Activated CD8-positive, alpha-beta memory T cell treated with anti-CD3 and anti-CD28 coated beads, Interleukin-2, amount 10 ng/mL, durations not matched to agents 7 days and 5 days (primary cell): ENCODE measurements at regions not wholly inside any gene's neighbourhood (a gene's known extent, or its start where the extent isn't known, plus 50 kb on each side); places are given as distances from the start of the nearest gene placed in this dataset.
A peak's percentile ranks its signal among the peaks of the same experiment; 100 is the strongest.

ENCODE experiments used
- ATAC-seq: fragments of 150-1000 bp; cut with Tn5 transposase; one replicate; pipeline ENCODE4 v1.10.0; 2021; ENCODE audit warnings: moderate library complexity
- CTCF ChIA-PET: fragments of 350-600 bp; sonication (Branson Sonifier 250); formaldehyde crosslinking; loops from one replicate; lab custom pipeline; 2021; ENCODE audit warnings: antibody characterized with exemption; lab: Charles Lee
- DNase-seq: peaks from one replicate; pipeline ENCODE4 v3.0.0-alpha.2; 2020
- H3K27ac Mint-ChIP-seq: one replicate; pipeline ENCODE4 v1.8.0; 2021; ENCODE audit warnings: mild to moderate bottlenecking, mixed read lengths
- H3K27me3 Mint-ChIP-seq: one replicate; pipeline ENCODE4 v1.8.0; 2021; ENCODE audit warnings: mixed read lengths
- H3K36me3 Mint-ChIP-seq: one replicate; pipeline ENCODE4 v1.8.0; 2021; ENCODE audit warnings: mild to moderate bottlenecking, mixed read lengths
- H3K4me1 Mint-ChIP-seq: one replicate; pipeline ENCODE4 v1.8.0; 2021; ENCODE audit warnings: mixed read lengths
- H3K4me3 Mint-ChIP-seq: one replicate; pipeline ENCODE4 v1.8.0; 2021; ENCODE audit warnings: mild to moderate bottlenecking, moderate library complexity, mixed read lengths
- H3K9me3 Mint-ChIP-seq: one replicate; pipeline ENCODE4 v1.8.0; 2022; ENCODE audit warnings: low read depth, mixed read lengths

DNA sequence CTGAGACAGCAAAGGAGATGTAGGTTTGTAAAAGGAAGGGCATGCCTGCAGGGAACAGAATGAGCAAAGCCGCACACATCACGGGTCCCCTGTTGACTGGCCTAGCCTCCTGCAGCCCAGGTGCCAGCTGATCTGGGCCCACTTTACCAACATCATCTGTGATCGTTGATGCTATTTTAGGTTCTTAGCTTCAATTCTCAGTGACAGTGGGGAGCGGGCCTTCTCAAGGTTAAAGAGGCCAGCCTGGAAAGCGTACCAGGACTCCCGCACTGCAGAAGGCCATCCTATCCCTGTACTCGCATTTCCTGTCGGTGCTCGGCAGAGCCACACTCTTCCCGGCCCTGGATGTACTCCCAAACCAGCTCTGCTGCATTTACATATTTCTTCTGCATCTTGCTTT lies 213.5 kb upstream of the IRX1 start:
- ATAC-seq (no peak), DNase-seq (peak; percentile 19)
- Mint-ChIP-seq H3K27ac (no peak overlapping the region), H3K4me1 (no peaks in the 10 kb centered on the region), H3K36me3 (no peaks in the 10 kb centered on the region), H3K4me3 (no peak overlapping the region), H3K9me3 (peaks cover 13% of the 10 kb centered on the region), H3K27me3 (no peaks in the 10 kb centered on the region)
- CTCF ChIA-PET = no interaction called here

DNA sequence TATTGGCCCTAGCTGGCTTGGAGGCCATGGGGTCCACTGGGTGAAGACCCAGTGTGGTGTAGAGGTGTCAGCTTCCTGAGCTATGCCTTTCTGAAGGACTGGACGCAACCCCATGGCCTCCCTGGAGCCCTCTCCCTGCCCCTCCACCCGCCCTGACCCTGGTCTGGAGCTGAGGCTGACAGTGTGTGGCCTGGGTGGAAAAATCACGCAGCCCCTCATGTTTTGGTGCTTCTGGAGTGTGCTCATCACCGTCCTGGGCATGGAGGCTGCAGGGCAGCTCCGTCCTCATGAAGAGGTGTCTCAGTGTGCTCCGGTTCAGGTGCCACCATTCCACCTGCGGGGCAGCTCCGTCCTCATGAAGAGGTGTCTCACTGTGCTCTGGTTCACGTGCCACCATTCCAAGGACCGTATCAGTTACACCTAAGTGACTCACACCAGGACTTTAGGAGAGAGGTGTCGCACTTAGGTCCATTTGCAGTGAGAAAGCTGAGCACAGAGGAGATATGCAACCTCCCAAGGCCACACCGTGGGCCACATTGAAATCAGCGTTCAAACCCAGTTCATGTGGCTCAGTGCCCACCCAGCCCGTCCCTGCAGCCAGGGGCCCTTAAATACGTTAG lies 214.3 kb upstream of the IRX1 start:
- Mint-ChIP-seq H3K27ac (no peak overlapping the region), H3K4me1 (no peaks in the 10 kb centered on the region), H3K27me3 (no peaks in the 10 kb centered on the region), H3K9me3 (peaks cover 14% of the 10 kb centered on the region), H3K36me3 (no peaks in the 10 kb centered on the region), H3K4me3 (no peak overlapping the region)
- CTCF ChIA-PET = no interaction called here
- ATAC-seq (no peak), DNase-seq (peak; percentile 8)

DNA sequence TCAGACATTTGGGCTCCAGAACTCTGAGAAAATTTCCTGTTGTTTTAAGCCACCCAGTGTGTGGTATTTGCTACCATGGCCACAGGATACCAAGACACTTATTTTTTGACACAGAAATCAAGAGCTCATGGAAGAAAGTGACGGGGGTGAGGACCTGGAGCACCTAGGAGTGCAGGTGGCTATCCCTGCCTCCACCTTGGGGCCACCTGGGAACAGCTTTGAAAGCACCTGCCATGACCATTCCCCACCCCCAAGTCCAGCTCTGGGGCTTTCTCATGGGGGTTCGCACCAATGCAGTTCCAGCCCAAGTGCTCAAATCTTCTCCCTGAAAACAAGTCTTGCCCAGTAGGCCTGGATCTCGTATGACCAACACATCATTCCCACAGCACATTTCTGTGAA lies 214.9 kb upstream of the IRX1 start:
- Mint-ChIP-seq H3K9me3 (peaks cover 16% of the 10 kb centered on the region), H3K4me1 (no peaks in the 10 kb centered on the region), H3K36me3 (no peaks in the 10 kb centered on the region), H3K4me3 (no peak overlapping the region), H3K27me3 (no peaks in the 10 kb centered on the region), H3K27ac (no peak overlapping the region)
- no peak for ATAC-seq
- no peak for DNase-seq
- CTCF ChIA-PET = no interaction called here

DNA sequence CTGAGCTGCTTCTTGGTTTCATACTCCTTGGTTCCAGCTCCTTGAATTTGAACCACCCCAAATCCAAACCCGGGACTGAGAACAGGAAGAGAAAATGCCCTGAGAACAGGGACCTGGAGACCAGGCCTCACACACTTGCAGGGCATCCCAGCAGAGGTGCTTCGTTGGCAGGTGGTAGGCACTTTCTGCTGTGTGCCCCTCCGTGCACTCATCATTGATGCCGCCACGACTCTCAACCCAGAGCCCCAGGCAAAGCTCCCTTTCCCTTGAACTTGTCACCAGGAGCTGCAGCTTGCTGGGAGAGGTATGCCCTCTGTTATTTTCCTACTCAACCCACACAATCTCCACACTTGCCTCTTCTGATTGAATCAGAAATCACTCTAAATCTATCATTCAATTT lies 217.8 kb upstream of the IRX1 start:
- Mint-ChIP-seq H3K27me3 (no peaks in the 10 kb centered on the region), H3K36me3 (no peaks in the 10 kb centered on the region), H3K4me3 (no peak overlapping the region), H3K4me1 (no peaks in the 10 kb centered on the region), H3K27ac (no peak overlapping the region), H3K9me3 (peaks cover 17% of the 10 kb centered on the region)
- CTCF ChIA-PET = no interaction called here
- DNase-seq (peak; percentile 15), ATAC-seq (no peak)

DNA sequence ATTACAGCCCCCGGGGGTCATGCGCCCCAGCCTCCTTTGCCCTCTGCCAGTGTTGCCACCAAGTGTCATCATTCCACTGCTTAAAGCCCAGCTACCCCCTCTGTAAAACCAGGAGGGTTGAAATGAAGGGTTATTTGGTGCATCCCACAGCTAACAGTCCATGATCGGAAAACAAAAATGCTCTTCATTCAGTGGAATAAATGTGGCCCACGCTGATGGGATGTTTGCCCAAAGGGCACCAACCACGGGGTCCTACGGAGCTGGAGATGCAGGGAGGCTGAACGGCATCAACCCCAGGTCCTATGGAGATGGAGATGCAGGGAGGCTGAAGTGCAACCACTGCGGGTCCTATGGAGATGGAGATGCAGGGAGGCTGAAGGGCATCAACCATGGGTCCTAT lies 218.5 kb upstream of the IRX1 start:
- no peaks in the 10 kb centered on the region for H3K27me3 Mint-ChIP-seq
- H3K4me3 Mint-ChIP-seq = no peak overlapping the region
- peaks cover 12% of the 10 kb centered on the region for H3K9me3 Mint-ChIP-seq
- CTCF ChIA-PET = no interaction called here
- no peaks in the 10 kb centered on the region for H3K36me3 Mint-ChIP-seq
- H3K4me1 Mint-ChIP-seq = no peaks in the 10 kb centered on the region
- no peak overlapping the region for H3K27ac Mint-ChIP-seq
- DNase-seq (peak; percentile 22), ATAC-seq (no peak)

DNA sequence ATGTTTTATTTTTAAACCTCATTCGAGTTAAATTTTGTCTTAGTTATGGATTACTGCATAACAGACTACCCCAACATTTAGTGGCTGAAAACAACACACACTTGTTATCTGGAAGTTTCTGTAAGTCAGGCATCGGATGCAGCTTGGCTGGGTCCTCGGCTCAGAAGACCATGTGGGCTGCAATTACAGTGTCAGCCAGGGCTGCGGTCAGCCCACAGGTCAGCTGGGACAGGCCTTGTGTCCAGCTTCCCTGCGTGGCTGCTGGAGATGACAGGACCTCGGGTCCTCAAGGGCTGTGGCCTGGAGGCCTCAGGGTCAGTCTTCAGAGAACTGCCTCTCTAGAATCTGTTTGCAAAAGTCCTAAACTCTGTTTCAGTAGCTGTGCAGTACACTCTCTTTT lies 219.0 kb upstream of the IRX1 start:
- no peaks in the 10 kb centered on the region for H3K4me1 Mint-ChIP-seq
- ATAC-seq (no peak), DNase-seq (peak; percentile 5)
- no peaks in the 10 kb centered on the region for H3K27me3 Mint-ChIP-seq
- no peaks in the 10 kb centered on the region for H3K36me3 Mint-ChIP-seq
- peaks cover 12% of the 10 kb centered on the region for H3K9me3 Mint-ChIP-seq
- no peak overlapping the region for H3K27ac Mint-ChIP-seq
- no peak overlapping the region for H3K4me3 Mint-ChIP-seq
- CTCF ChIA-PET = no interaction called here

DNA sequence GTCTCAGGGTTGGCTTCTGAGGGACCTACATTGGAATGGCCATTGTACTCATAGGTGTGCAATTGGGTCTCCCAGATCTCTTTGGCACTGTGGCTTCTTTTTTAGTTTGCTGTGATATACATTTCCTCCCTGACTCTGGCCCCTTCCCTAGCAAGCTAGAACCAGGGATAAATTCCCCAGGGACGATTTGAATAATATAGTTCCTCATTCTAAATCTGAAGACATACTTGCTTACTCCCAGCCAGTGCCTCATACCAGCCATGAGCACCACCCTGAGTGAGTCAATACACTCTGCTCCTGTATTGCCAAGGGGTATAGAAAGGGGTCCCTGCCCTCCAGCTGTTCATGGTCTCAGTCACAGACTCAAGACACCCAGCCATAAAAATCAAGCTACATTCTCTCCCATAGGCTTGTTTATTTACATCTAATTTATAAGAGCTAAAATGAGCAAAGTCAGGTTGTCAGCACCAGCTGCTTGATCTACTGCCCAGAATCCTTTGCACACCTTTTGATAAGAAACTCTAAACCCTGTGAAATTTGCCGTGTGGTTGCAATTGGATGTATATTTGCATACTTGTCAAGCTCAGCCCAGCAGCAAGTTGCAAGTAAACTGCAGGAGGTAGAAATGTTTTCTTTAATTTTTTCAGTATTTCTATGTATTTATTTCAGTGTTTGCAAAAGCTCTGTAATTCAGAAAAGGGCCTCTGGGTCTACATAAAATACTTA lies 219.9 kb upstream of the IRX1 start:
- Mint-ChIP-seq H3K4me1 (no peaks in the 10 kb centered on the region), H3K27me3 (no peaks in the 10 kb centered on the region), H3K36me3 (no peaks in the 10 kb centered on the region), H3K9me3 (peaks cover 8% of the 10 kb centered on the region), H3K4me3 (no peak overlapping the region), H3K27ac (no peak overlapping the region)
- DNase-seq (no peak), ATAC-seq (no peak)
- CTCF ChIA-PET = no interaction called here

DNA sequence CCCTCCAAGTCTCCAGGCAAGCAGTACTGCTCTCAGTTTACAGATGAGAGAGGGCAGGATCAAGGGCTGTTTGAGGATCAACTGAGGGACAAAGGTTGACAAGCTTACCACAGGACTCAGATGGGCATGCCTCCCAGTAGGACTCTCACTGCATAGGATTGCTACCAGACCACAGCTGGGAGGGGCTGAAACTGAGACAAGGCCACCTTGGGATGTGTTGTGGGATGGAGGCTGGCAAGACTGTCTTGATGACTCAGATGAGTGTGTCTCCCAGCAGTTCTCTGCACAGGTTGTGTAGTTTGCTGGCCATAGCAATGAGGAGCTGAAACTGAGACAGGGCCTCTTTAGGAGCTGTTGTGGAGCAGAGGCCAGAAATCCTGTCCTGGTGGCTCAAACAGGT lies 222.2 kb upstream of the IRX1 start:
- no peak for ATAC-seq
- no peak for DNase-seq
- Mint-ChIP-seq H3K27ac (no peak overlapping the region), H3K9me3 (peaks cover 8% of the 10 kb centered on the region), H3K27me3 (no peaks in the 10 kb centered on the region), H3K4me1 (no peaks in the 10 kb centered on the region), H3K36me3 (no peaks in the 10 kb centered on the region), H3K4me3 (no peak overlapping the region)
- CTCF ChIA-PET = no interaction called here

DNA sequence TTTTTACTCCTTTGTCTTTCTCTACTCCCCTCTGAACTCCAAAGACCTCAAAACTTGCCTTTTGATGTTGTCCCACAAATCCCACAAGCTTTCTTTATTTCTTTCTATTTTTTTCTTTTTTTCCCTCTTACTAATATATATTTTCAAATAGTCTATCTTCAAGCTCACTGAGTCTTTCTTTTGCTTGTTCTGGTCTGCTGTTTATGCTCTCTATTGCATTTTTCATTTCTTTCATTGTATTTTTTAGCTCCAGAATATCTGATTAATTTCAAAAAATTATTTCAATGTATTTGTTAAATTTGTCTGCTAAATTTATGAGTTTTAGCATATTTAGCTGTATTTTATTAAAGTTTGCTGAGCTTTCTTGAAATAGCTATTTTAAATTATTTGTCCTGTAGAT lies 223.3 kb upstream of the IRX1 start:
- Mint-ChIP-seq H3K27me3 (no peaks in the 10 kb centered on the region), H3K4me1 (no peaks in the 10 kb centered on the region), H3K36me3 (no peaks in the 10 kb centered on the region), H3K27ac (no peak overlapping the region), H3K4me3 (no peak overlapping the region), H3K9me3 (peaks cover 8% of the 10 kb centered on the region)
- ATAC-seq (no peak), DNase-seq (no peak)
- CTCF ChIA-PET = no interaction called here

DNA sequence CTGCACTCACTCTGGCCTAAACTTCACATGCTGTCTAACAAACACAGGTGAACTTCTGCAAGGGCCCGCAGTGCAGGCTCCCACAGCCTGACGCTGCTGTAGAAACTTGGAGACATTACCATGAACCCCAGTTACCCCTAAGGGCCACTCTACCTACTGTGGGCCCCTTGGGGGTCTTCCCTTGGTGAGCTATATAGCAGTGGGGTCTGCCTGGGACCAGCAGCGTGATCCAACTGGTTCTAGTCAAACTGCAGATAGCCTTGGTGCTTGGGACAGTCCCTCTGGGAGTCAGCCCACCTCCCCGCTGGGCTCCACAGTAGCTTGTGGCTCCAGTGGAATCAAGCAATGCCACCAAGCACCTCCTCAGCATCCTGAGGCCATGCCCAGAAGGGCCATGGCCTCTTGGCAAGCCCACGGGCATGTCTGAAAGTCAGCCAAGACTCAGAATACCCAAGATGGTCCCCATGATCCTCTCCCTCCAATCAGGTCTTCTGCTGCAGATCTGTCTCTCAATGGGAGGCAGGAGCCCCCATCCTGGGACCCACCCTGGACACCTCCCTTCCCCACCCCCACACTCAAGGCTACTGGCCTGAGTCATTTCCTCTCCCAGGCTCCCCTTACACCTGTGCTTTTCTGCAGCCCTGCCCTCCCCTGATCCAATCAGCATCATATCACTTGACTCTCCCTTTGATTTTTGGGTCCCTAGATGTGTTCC lies 230.0 kb upstream of the IRX1 start:
- H3K36me3 Mint-ChIP-seq = no peaks in the 10 kb centered on the region
- DNase-seq = no peak
- H3K27ac Mint-ChIP-seq = no peak overlapping the region
- H3K4me3 Mint-ChIP-seq = no peak overlapping the region
- CTCF ChIA-PET = no interaction called here
- H3K27me3 Mint-ChIP-seq = no peaks in the 10 kb centered on the region
- no peak for ATAC-seq
- no peaks in the 10 kb centered on the region for H3K4me1 Mint-ChIP-seq
- peaks cover 7% of the 10 kb centered on the region for H3K9me3 Mint-ChIP-seq

DNA sequence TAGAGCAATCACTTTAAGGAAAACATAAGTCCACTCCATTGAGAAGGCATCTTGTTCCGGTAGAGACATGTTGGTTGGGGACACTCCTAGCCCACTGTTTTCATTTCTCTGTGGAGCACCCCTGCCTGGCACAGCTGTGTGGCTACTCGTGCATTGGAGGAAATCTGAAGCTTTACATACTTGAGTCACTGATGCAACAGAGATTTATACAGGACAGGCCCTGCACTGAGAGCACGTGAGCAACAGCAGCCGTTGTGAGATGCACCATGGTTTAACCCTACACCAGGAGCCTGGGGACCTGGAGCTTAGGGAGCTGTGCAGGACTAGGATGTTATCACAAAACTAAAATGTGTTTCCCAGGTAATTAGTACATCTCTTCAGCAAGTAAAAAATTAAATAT lies 230.7 kb upstream of the IRX1 start:
- CTCF ChIA-PET = no interaction called here
- no peak overlapping the region for H3K27ac Mint-ChIP-seq
- no peak overlapping the region for H3K4me3 Mint-ChIP-seq

DNA sequence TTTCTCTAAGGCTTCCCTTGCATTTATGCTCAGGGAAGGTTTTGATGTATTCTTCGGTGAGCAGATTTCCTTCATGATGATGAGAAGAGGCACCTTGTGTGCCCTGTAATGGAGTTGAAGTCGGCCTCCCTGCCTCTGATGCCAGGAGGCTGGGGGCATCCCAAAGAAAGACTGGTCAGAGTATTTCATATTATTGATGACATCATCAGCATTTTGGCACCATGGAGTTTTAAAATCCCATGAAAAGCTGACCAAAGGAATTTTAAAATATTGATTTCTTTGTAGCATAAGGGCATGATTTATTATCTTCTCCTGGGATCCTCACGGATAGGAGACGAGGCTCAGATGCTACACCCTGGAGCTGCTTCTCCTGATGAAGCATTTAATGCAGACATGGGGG lies 231.2 kb upstream of the IRX1 start:
- peaks cover 7% of the 10 kb centered on the region for H3K9me3 Mint-ChIP-seq
- CTCF ChIA-PET = no interaction called here
- no peak overlapping the region for H3K27ac Mint-ChIP-seq
- H3K36me3 Mint-ChIP-seq = no peaks in the 10 kb centered on the region
- no peak for DNase-seq
- H3K27me3 Mint-ChIP-seq = no peaks in the 10 kb centered on the region
- ATAC-seq = no peak
- no peak overlapping the region for H3K4me3 Mint-ChIP-seq
- H3K4me1 Mint-ChIP-seq = no peaks in the 10 kb centered on the region

More for the DNA sequence above, 230.7 kb upstream of the IRX1 start:
- ATAC-seq = no peak
- DNase-seq = no peak
- Mint-ChIP-seq H3K27me3 (no peaks in the 10 kb centered on the region), H3K9me3 (peaks cover 7% of the 10 kb centered on the region), H3K4me1 (no peaks in the 10 kb centered on the region), H3K36me3 (no peaks in the 10 kb centered on the region)

DNA sequence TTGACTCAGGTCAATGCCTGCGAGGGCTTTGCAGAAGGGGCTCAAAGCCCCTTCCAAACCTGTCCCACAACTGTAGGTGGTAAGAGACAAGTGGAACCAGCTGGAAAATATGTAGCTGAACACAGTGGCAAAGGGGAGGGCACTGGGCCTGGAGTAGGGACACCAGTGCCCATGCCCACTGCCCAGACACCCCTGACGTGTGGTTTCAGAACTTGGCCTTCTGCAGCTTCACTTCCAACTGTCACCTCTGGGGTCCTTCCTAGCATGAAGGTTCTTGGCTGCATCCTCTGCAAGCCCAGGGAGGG lies 233.1 kb upstream of the IRX1 start:
- Mint-ChIP-seq H3K27ac (no peak overlapping the region), H3K4me1 (no peaks in the 10 kb centered on the region), H3K4me3 (no peak overlapping the region), H3K36me3 (no peaks in the 10 kb centered on the region), H3K27me3 (no peaks in the 10 kb centered on the region), H3K9me3 (peaks cover 7% of the 10 kb centered on the region)
- no peak for DNase-seq
- no peak for ATAC-seq
- CTCF ChIA-PET = no interaction called here
